ENCODE measurements at regions not wholly inside any gene's neighbourhood (a gene's known extent, or its start where the extent isn't known, plus 50 kb on each side); places are given as distances from the start of the nearest gene placed in this dataset.

GRCh38 chr4:152243896-152244595 lies 291.8 kb downstream of the FBXW7 start:
- no peak overlapping the region for H3K4me3 ChIP-seq (ENCODE audit: low read depth, low read length)

GRCh38 chr4:152243206-152243605 lies 292.7 kb downstream of the FBXW7 start:
- H3K36me3 ChIP-seq (replicated peaks), result no peaks in the 10 kb centered on the region
- no peak overlapping the region for H3K4me3 ChIP-seq (ENCODE audit: low read depth, low read length)
- H3K27me3 ChIP-seq (replicated peaks), result no peaks in the 10 kb centered on the region
- no peak overlapping the region for H3K27ac ChIP-seq
- in situ Hi-C loops (cut with HindIII; ENCODE audit: low pct_ligation_motif_present, low sequenced_read_pairs), result no loop called here
- DNase-seq, result no peak
- no peak for TF ChIP-seq CTCF (IDR thresholded peaks at IDR 0.05; ENCODE audit: low read depth, low read length, missing control alignments)

More at GRCh38 chr4:152243896-152244595, 291.8 kb downstream of the FBXW7 start:
- peak; percentile 24 for DNase-seq
- TF ChIP-seq CTCF (IDR thresholded peaks at IDR 0.05; ENCODE audit: low read depth, low read length, missing control alignments), result no peak
- no peaks in the 10 kb centered on the region for H3K36me3 ChIP-seq (replicated peaks)
- in situ Hi-C loops (cut with HindIII; ENCODE audit: low pct_ligation_motif_present, low sequenced_read_pairs), result no loop called here
- no peak overlapping the region for H3K27ac ChIP-seq
- H3K27me3 ChIP-seq (replicated peaks), result no peaks in the 10 kb centered on the region

- no peak for TF ChIP-seq CTCF (IDR thresholded peaks at IDR 0.05; ENCODE audit: low read depth, low read length, missing control alignments)
- Histone ChIP-seq H3K4me3 (ENCODE audit: low read depth, low read length) (no peak overlapping the region), H3K36me3 (replicated peaks) (no peaks in the 10 kb centered on the region), H3K27ac (no peak overlapping the region), H3K27me3 (replicated peaks) (no peaks in the 10 kb centered on the region)
- DNase-seq, result no peak
- in situ Hi-C loops (cut with HindIII; ENCODE audit: low pct_ligation_motif_present, low sequenced_read_pairs), result no loop called here
These were observed 295.7 kb downstream of the FBXW7 start for GRCh38 chr4:152240232-152240631.

- TF ChIP-seq CTCF (IDR thresholded peaks at IDR 0.05; ENCODE audit: low read depth, low read length, missing control alignments), result no peak
- DNase-seq, result no peak
- Histone ChIP-seq H3K27me3 (replicated peaks) (no peaks in the 10 kb centered on the region), H3K4me3 (ENCODE audit: low read depth, low read length) (no peak overlapping the region), H3K36me3 (replicated peaks) (no peaks in the 10 kb centered on the region), H3K27ac (no peak overlapping the region)
- in situ Hi-C loops (cut with HindIII; ENCODE audit: low pct_ligation_motif_present, low sequenced_read_pairs), result no loop called here
These were observed 296.7 kb downstream of the FBXW7 start for GRCh38 chr4:152239216-152239615.

GRCh38 chr4:152236519-152237056 lies 299.3 kb downstream of the FBXW7 start:
- no peak for DNase-seq
- H3K27me3 ChIP-seq (replicated peaks), result no peaks in the 10 kb centered on the region
- TF ChIP-seq CTCF (IDR thresholded peaks at IDR 0.05; ENCODE audit: low read depth, low read length, missing control alignments), result no peak
- in situ Hi-C loops (cut with HindIII; ENCODE audit: low pct_ligation_motif_present, low sequenced_read_pairs), result no loop called here
- no peak overlapping the region for H3K4me3 ChIP-seq (ENCODE audit: low read depth, low read length)
- no peak overlapping the region for H3K27ac ChIP-seq
- no peaks in the 10 kb centered on the region for H3K36me3 ChIP-seq (replicated peaks)

GRCh38 chr4:152235718-152236117 lies 300.2 kb downstream of the FBXW7 start:
- no peaks in the 10 kb centered on the region for H3K36me3 ChIP-seq (replicated peaks)
- in situ Hi-C loops (cut with HindIII; ENCODE audit: low pct_ligation_motif_present, low sequenced_read_pairs), result no loop called here
- H3K27me3 ChIP-seq (replicated peaks), result no peaks in the 10 kb centered on the region
- DNase-seq, result no peak
- peak; percentile 4 for TF ChIP-seq CTCF (IDR thresholded peaks at IDR 0.05; ENCODE audit: low read depth, low read length, missing control alignments)
- no peak overlapping the region for H3K4me3 ChIP-seq (ENCODE audit: low read depth, low read length)
- H3K27ac ChIP-seq, result no peak overlapping the region
